AML-193 (cell line): ENCODE measurements at regions not wholly inside any gene's neighbourhood (a gene's known extent, or its start where the extent isn't known, plus 50 kb on each side); places are given as distances from the start of the nearest gene placed in this dataset.
"Not testable (repeated sequence)": the region's sequence is repeated elsewhere in the genome, so short reads cannot be mapped to it uniquely, and the experiment has no call there.

Source experiments
- DNase-seq, 2 experiments: peaks; one replicate each; lab custom pipeline; 2025; lab: John Stamatoyannopoulos, UW

GRCh38 chr22:48734359-48734758, 1093.3 kb downstream of the BRD1 start:
- DNase-seq, result no peak

GRCh38 chr22:48729499-48730171, 1098.0 kb downstream of the BRD1 start:
- no peak for DNase-seq

- no peak for DNase-seq
These were observed 1100.1 kb downstream of the BRD1 start for GRCh38 chr22:48727454-48728058.

- no peak for DNase-seq
These were observed 1102.8 kb downstream of the BRD1 start for GRCh38 chr22:48724899-48725298.

GRCh38 chr22:48722661-48723060, 1105.0 kb downstream of the BRD1 start:
- DNase-seq, result no peak

- DNase-seq, result no peak
These were observed 1106.3 kb downstream of the BRD1 start for GRCh38 chr22:48721395-48721669.

GRCh38 chr22:48720662-48721394, 1106.8 kb downstream of the BRD1 start:
- DNase-seq, result no peak

- DNase-seq, result no peak
These were observed 1107.6 kb downstream of the BRD1 start for GRCh38 chr22:48719978-48720661.

GRCh38 chr22:48718818-48719500, 1108.7 kb downstream of the BRD1 start:
- no peak for DNase-seq

GRCh38 chr22:48717883-48718817, 1109.5 kb downstream of the BRD1 start:
- no peak for DNase-seq

GRCh38 chr22:48717076-48717810, 1110.4 kb downstream of the BRD1 start:
- no peak for DNase-seq

- DNase-seq, result not testable (repeated sequence)
These were observed 1111.5 kb downstream of the BRD1 start for GRCh38 chr22:48716154-48716553.

- no peak for DNase-seq
These were observed 1112.2 kb downstream of the BRD1 start for GRCh38 chr22:48715511-48715910.

GRCh38 chr22:48714231-48714630, 1113.4 kb downstream of the BRD1 start:
- no peak for DNase-seq

- DNase-seq, result no peak
These were observed 1114.1 kb downstream of the BRD1 start for GRCh38 chr22:48713272-48714205.

GRCh38 chr22:48712558-48713271, 1115.0 kb downstream of the BRD1 start:
- DNase-seq, result no peak

GRCh38 chr22:48711669-48712068, 1116.0 kb downstream of the BRD1 start:
- DNase-seq, result no peak

- no peak for DNase-seq
These were observed 1116.6 kb downstream of the BRD1 start for GRCh38 chr22:48711031-48711431.

GRCh38 chr22:48710410-48710809, 1117.3 kb downstream of the BRD1 start:
- no peak for DNase-seq
